ENCODE measurements at regions not wholly inside any gene's neighbourhood (a gene's known extent, or its start where the extent isn't known, plus 50 kb on each side); places are given as distances from the start of the nearest gene placed in this dataset.

GRCh38 chr12:97274386-97274785 is 188.2 kb upstream of the RMST start:
- peaks cover 11 to 16% (median 13%) of the 10 kb centered on the region in 11 experiments; a peak in 21 of 22 replicates for H3K9me3 ChIP-seq (replicated peaks in 1 of 11)
- H3K36me3 ChIP-seq: no peaks in the 10 kb centered on the region
- no peaks in the 10 kb centered on the region for H3K4me1 ChIP-seq
- H3K9ac ChIP-seq: no peak overlapping the region
- no peak overlapping the region for H3K4me3 ChIP-seq
- no peak overlapping the region for H3K4me2 ChIP-seq
- H4K20me1 ChIP-seq: no peaks in the 10 kb centered on the region
- H3K27ac ChIP-seq: no peak overlapping the region
- no peak for TF ChIP-seq Cebpa-rat (IDR thresholded peaks at IDR 0.05)
- no peaks in the 10 kb centered on the region for H3K27me3 ChIP-seq

- no peak overlapping the region for H3K27ac ChIP-seq
- H3K36me3 ChIP-seq: no peaks in the 10 kb centered on the region
- H3K9ac ChIP-seq: no peak overlapping the region
- H3K4me3 ChIP-seq: no peak overlapping the region
- TF ChIP-seq Cebpa-rat (IDR thresholded peaks at IDR 0.05): no peak
- no peak overlapping the region for H3K4me2 ChIP-seq
- H3K4me1 ChIP-seq: no peaks in the 10 kb centered on the region
- H4K20me1 ChIP-seq: no peaks in the 10 kb centered on the region
- peaks cover 11 to 16% (median 13%) of the 10 kb centered on the region in 11 experiments; a peak in 21 of 22 replicates for H3K9me3 ChIP-seq (replicated peaks in 1 of 11)
- H3K27me3 ChIP-seq: no peaks in the 10 kb centered on the region
Observed at GRCh38 chr12:97275256-97275655, 187.3 kb upstream of the RMST start.

GRCh38 chr12:97275728-97276590 is 186.6 kb upstream of the RMST start:
- H3K27ac ChIP-seq: no peak overlapping the region
- H4K20me1 ChIP-seq: no peaks in the 10 kb centered on the region
- no peaks in the 10 kb centered on the region for H3K4me1 ChIP-seq
- H3K36me3 ChIP-seq: no peaks in the 10 kb centered on the region
- no peak overlapping the region for H3K4me3 ChIP-seq
- H3K9me3 ChIP-seq (replicated peaks in 1 of 11): peaks cover 11 to 16% (median 13%) of the 10 kb centered on the region in 11 experiments; a peak in 21 of 22 replicates
- no peak overlapping the region for H3K4me2 ChIP-seq
- H3K27me3 ChIP-seq: no peaks in the 10 kb centered on the region
- no peak for TF ChIP-seq Cebpa-rat (IDR thresholded peaks at IDR 0.05)
- H3K9ac ChIP-seq: no peak overlapping the region

GRCh38 chr12:97276661-97277429 is 185.8 kb upstream of the RMST start:
- Histone ChIP-seq H3K27me3 (no peaks in the 10 kb centered on the region), H3K4me1 (no peaks in the 10 kb centered on the region), H3K36me3 (no peaks in the 10 kb centered on the region), H3K4me2 (no peak overlapping the region), H3K9ac (no peak overlapping the region), H3K4me3 (no peak overlapping the region), H4K20me1 (no peaks in the 10 kb centered on the region), H3K27ac (no peak overlapping the region), H3K9me3 (replicated peaks in 1 of 11) (peaks cover 8 to 13% (median 8%) of the 10 kb centered on the region in 11 experiments; a peak in 21 of 22 replicates)
- no peak for TF ChIP-seq Cebpa-rat (IDR thresholded peaks at IDR 0.05)

GRCh38 chr12:97283297-97283696 is 179.3 kb upstream of the RMST start:
- TF ChIP-seq Cebpa-rat (IDR thresholded peaks at IDR 0.05): no peak
- no peaks in the 10 kb centered on the region for H3K9me3 ChIP-seq (replicated peaks in 1 of 11)
- H3K4me3 ChIP-seq: no peak overlapping the region
- H3K36me3 ChIP-seq: no peaks in the 10 kb centered on the region
- H3K27me3 ChIP-seq: no peaks in the 10 kb centered on the region
- no peaks in the 10 kb centered on the region for H4K20me1 ChIP-seq
- no peak overlapping the region for H3K4me2 ChIP-seq
- peaks cover 0 to 25% (median 0%) of the 10 kb centered on the region in 10 experiments; a peak in 4 of 20 replicates for H3K4me1 ChIP-seq
- no peak overlapping the region for H3K27ac ChIP-seq
- no peak overlapping the region for H3K9ac ChIP-seq

- Histone ChIP-seq H3K4me2 (peak overlapping the region in 2 of 11 experiments; percentile 50 to 61; a peak in 4 of 22 replicates), H3K9me3 (replicated peaks in 1 of 11) (no peaks in the 10 kb centered on the region), H3K9ac (no peak overlapping the region), H3K4me1 (peaks cover 0 to 77% (median 0%) of the 10 kb centered on the region in 10 experiments; a peak in 4 of 20 replicates), H3K27ac (peak overlapping the region in 3 of 11 experiments; percentile 56 to 61 (median 60); a peak in 5 of 22 replicates), H3K36me3 (no peaks in the 10 kb centered on the region), H3K4me3 (no peak overlapping the region), H3K27me3 (no peaks in the 10 kb centered on the region), H4K20me1 (no peaks in the 10 kb centered on the region)
- TF ChIP-seq Cebpa-rat (IDR thresholded peaks at IDR 0.05): no peak
Observed at GRCh38 chr12:97288531-97288930, 174.1 kb upstream of the RMST start.

- peak overlapping the region in 2 of 11 experiments; percentile 48 to 60; a peak in 4 of 22 replicates for H3K4me2 ChIP-seq
- H4K20me1 ChIP-seq: no peaks in the 10 kb centered on the region
- no peaks in the 10 kb centered on the region for H3K36me3 ChIP-seq
- H3K27ac ChIP-seq: peak overlapping the region in 2 of 11 experiments; percentile 19 to 41; a peak in 2 of 22 replicates
- H3K4me3 ChIP-seq: no peak overlapping the region
- H3K9ac ChIP-seq: no peak overlapping the region
- peaks cover 13 to 24% (median 20%) of the 10 kb centered on the region in 11 experiments for H3K9me3 ChIP-seq (replicated peaks in 1 of 11)
- TF ChIP-seq Cebpa-rat (IDR thresholded peaks at IDR 0.05): no peak
- H3K27me3 ChIP-seq: no peaks in the 10 kb centered on the region
- peaks cover 0 to 66% (median 0%) of the 10 kb centered on the region in 10 experiments; a peak in 4 of 20 replicates for H3K4me1 ChIP-seq
Observed at GRCh38 chr12:97292588-97292987, 170.0 kb upstream of the RMST start.

GRCh38 chr12:97293541-97293940 is 169.1 kb upstream of the RMST start:
- Histone ChIP-seq H3K4me2 (peak overlapping the region in 2 of 11 experiments; percentile 48 to 60; a peak in 3 of 22 replicates), H3K9me3 (replicated peaks in 1 of 11) (peaks cover 13 to 24% (median 20%) of the 10 kb centered on the region in 11 experiments), H3K36me3 (no peaks in the 10 kb centered on the region), H3K4me3 (no peak overlapping the region), H3K27ac (no peak overlapping the region), H4K20me1 (no peaks in the 10 kb centered on the region), H3K9ac (no peak overlapping the region), H3K4me1 (peaks cover 0 to 56% (median 0%) of the 10 kb centered on the region in 10 experiments; a peak in 4 of 20 replicates), H3K27me3 (no peaks in the 10 kb centered on the region)
- TF ChIP-seq Cebpa-rat (IDR thresholded peaks at IDR 0.05): no peak

- H4K20me1 ChIP-seq: no peaks in the 10 kb centered on the region
- peaks cover 0 to 16% (median 9%) of the 10 kb centered on the region in 10 experiments; a peak in 14 of 20 replicates for H3K4me1 ChIP-seq
- H3K27ac ChIP-seq: no peak overlapping the region
- no peaks in the 10 kb centered on the region for H3K27me3 ChIP-seq
- H3K9me3 ChIP-seq (replicated peaks in 1 of 11): peaks cover 10 to 19% (median 14%) of the 10 kb centered on the region in 11 experiments
- H3K9ac ChIP-seq: no peak overlapping the region
- no peak overlapping the region for H3K4me3 ChIP-seq
- no peak overlapping the region for H3K4me2 ChIP-seq
- TF ChIP-seq Cebpa-rat (IDR thresholded peaks at IDR 0.05): no peak
- no peaks in the 10 kb centered on the region for H3K36me3 ChIP-seq
Observed at GRCh38 chr12:97299847-97300246, 162.8 kb upstream of the RMST start.

Measured in BLaER1 treated with 17β-estradiol and CSF1 and Interleukin-3, amounts not matched to agents 10 nM and 100 nM (cell line).